ENCODE measurements at regions not wholly inside any gene's neighbourhood (a gene's known extent, or its start where the extent isn't known, plus 50 kb on each side); places are given as distances from the start of the nearest gene placed in this dataset.

GRCh38 chr3:81887448-81887847, 126.0 kb upstream of the GBE1 start:
- peaks cover under 1% of the 10 kb centered on the region; the same call in 1 of the 2 replicates for H3K9me2 ChIP-seq (ENCODE audit: insufficient read depth)
- no peaks in the 10 kb centered on the region for H3K36me3 ChIP-seq (ENCODE audit: insufficient read depth)
- H3K9me3 Mint-ChIP-seq, result no peaks in the 10 kb centered on the region; the same call in 2 of the 3 replicates
- no peak overlapping the region for H3K27ac Mint-ChIP-seq
- DNase-seq (ENCODE audit: low spot score) (no peak), ATAC-seq (no peak)
- H3K4me2 ChIP-seq, result no peak overlapping the region
- no peak overlapping the region for H3K4me3 ChIP-seq
- peaks cover 11% of the 10 kb centered on the region for H3K4me1 Mint-ChIP-seq
- H3K79me2 ChIP-seq (replicated peaks; ENCODE audit: insufficient read depth), result no peaks in the 10 kb centered on the region
- no peak overlapping the region for H2AFZ ChIP-seq
- no peaks in the 10 kb centered on the region for H3F3A ChIP-seq (replicated peaks; ENCODE audit: low read depth)
- H3K4me3 Mint-ChIP-seq, result no peak overlapping the region
- no peaks in the 10 kb centered on the region for H3K36me3 Mint-ChIP-seq (ENCODE audit: low read depth)
- H3K27me3 ChIP-seq (ENCODE audit: insufficient read depth), result no peaks in the 10 kb centered on the region
- H3K27ac ChIP-seq (ENCODE audit: low read depth), result no peak overlapping the region
- no peaks in the 10 kb centered on the region for H3K27me3 Mint-ChIP-seq (ENCODE audit: insufficient read depth, low read depth, poor library complexity)
- peaks cover 3% of the 10 kb centered on the region; the same call in 1 of the 2 replicates for H3K4me1 ChIP-seq (ENCODE audit: insufficient read depth)
- TF ChIP-seq ZNF114 (CRISPR knock-in tag; IDR thresholded peaks at IDR 0.05), result no peak
- TF ChIP-seq EZH2 (IDR thresholded peaks at IDR 0.05; ENCODE audit: low read depth, unreplicated experiment), result no peak
- TF ChIP-seq STAT1 (IDR thresholded peaks at IDR 0.05; ENCODE audit: unreplicated experiment), result no peak
- no peak for TF ChIP-seq CREB1 (CRISPR knock-in tag; IDR thresholded peaks at IDR 0.05; ENCODE audit: low read depth)
- no peak for TF ChIP-seq POLR2AphosphoS5 (IDR thresholded peaks at IDR 0.05; ENCODE audit: low read depth)
- TF ChIP-seq ZNF462 (CRISPR knock-in tag; IDR thresholded peaks at IDR 0.05), result no peak
- TF ChIP-seq ETS1 (IDR thresholded peaks at IDR 0.05), result no peak
- no peak for TF ChIP-seq ZNF331 (CRISPR knock-in tag; IDR thresholded peaks at IDR 0.05; ENCODE audit: low read depth)
- TF ChIP-seq EZH2phosphoT487 (IDR thresholded peaks at IDR 0.05; ENCODE audit: unreplicated experiment), result no peak
- no peak for TF ChIP-seq JUNB (IDR thresholded peaks at IDR 0.05; ENCODE audit: unreplicated experiment)
- no peak for TF ChIP-seq CTCF (conservative IDR thresholded peaks at IDR 0.05; ENCODE audit: low read depth in 2 of 2)
- no peak for TF ChIP-seq NANOG (IDR thresholded peaks at IDR 0.05; ENCODE audit: borderline replicate concordance)
- TF ChIP-seq REST (IDR thresholded peaks at IDR 0.05; ENCODE audit: unreplicated experiment), result no peak
- no peaks in the 10 kb centered on the region for H4K20me1 ChIP-seq (replicated peaks; ENCODE audit: insufficient read depth)
